Adrenal gland (tissue), 9 donors: ENCODE measurements at regions not wholly inside any gene's neighbourhood (a gene's known extent, or its start where the extent isn't known, plus 50 kb on each side); places are given as distances from the start of the nearest gene placed in this dataset.

ENCODE experiments used
- DNase-seq, 7 donors: peaks; one replicate each; pipeline ENCODE4 v3.0.0-alpha.2; 2019 to 2020
- H3K27ac ChIP-seq, 5 donors: fragments of 200-600 bp; sonication (generic) in 4 of 5; 1 replicate in 3 of 5; 2 replicates in 2 of 5; pipeline versions ENCODE4 v1.5.1 to v1.8.0; 2016 to 2020; ENCODE audit warnings: mild to moderate bottlenecking in 1 of 5
- H3K27me3 ChIP-seq: fragments of 200-600 bp; 2 replicates; pipeline ENCODE4 v1.8.0; 2021
- H3K36me3 ChIP-seq, 2 donors: fragments of 200-600 bp; replicated peaks in 1 of 2; 1 replicate in 1 of 2; 2 replicates in 1 of 2; pipeline versions ENCODE4 v1.5.1 to v1.8.0; 2018 to 2022
- H3K4me1 ChIP-seq, 2 donors: fragments of 200-600 bp; replicated peaks in 1 of 2; 1 replicate in 1 of 2; 2 replicates in 1 of 2; pipeline versions ENCODE4 v1.5.1 to v1.8.0; 2018 to 2021
- H3K4me3 ChIP-seq, 4 donors: fragments of 200-600 bp; sonication (generic) in 3 of 4; one replicate each; pipeline ENCODE4 v1.5.1; 2016 to 2018
- H3K9me3 ChIP-seq, 3 donors: fragments of 200-600 bp; sonication (generic) in 1 of 3; replicated peaks in 1 of 3; 1 replicate in 2 of 3; 2 replicates in 1 of 3; pipeline versions ENCODE4 v1.5.1 to v1.8.0; 2016 to 2021
- POLR2A ChIP-seq, 2 donors: fragments of 450-650 bp; IDR thresholded peaks; one replicate each; pipeline ENCODE4 v1.6.1; 2017; ENCODE audit warnings: antibody characterized with exemption in 2 of 2, mild to moderate bottlenecking in 2 of 2, moderate library complexity in 1 of 2
- WGBS, 4 donors: extraction: QIAGEN DNeasy Blood & Tissue Kit in 2 of 4; methylation state at CpG; one replicate each; pipeline versions ENCODE4 v1.1.5 to v1.1.7; 2013 to 2017; 5-methylcytosine and 5-hydroxymethylcytosine counted together
- intact Hi-C, 2 donors: fragments of 100-400 bp; cut with DNase I; formaldehyde crosslinking; loops; one replicate each; pipeline versions ENCODE4 v1.14.1 to v1.15.0; 2022 to 2023
- TF ChIP-seq, protein P1 (sequence below), 6 experiments: fragments of 450-650 bp in 4 of 6; fragments of 200-600 bp in 2 of 6; sonication (generic) in 1 of 6; IDR thresholded peaks; 1 replicate in 5 of 6; 2 replicates in 1 of 6; pipeline versions ENCODE4 v1.5.1 to v1.8.0; 2016 to 2021; ENCODE audit warnings: antibody characterized with exemption in 6 of 6, mild to moderate bottlenecking in 2 of 6, moderate library complexity in 1 of 6
- donor health status: healthy with polysubstance abuse.
- donor health status: Bipolar disorder and iron deficiency.
- donor health status: DM: yes; HTN: yes; CAD: no.
- donor health status: DM: no; HTN: no; CAD: no.
- donor health status: DM: no; HTN: no; CAD: no.

GRCh38 chr5:23157716-23158115 lies 304.6 kb upstream of the CDH12 start:
- no peak for DNase-seq
- H3K4me3 ChIP-seq: no peak overlapping the region
- H3K27ac ChIP-seq: no peak overlapping the region
- TF ChIP-seq, protein P1, sequence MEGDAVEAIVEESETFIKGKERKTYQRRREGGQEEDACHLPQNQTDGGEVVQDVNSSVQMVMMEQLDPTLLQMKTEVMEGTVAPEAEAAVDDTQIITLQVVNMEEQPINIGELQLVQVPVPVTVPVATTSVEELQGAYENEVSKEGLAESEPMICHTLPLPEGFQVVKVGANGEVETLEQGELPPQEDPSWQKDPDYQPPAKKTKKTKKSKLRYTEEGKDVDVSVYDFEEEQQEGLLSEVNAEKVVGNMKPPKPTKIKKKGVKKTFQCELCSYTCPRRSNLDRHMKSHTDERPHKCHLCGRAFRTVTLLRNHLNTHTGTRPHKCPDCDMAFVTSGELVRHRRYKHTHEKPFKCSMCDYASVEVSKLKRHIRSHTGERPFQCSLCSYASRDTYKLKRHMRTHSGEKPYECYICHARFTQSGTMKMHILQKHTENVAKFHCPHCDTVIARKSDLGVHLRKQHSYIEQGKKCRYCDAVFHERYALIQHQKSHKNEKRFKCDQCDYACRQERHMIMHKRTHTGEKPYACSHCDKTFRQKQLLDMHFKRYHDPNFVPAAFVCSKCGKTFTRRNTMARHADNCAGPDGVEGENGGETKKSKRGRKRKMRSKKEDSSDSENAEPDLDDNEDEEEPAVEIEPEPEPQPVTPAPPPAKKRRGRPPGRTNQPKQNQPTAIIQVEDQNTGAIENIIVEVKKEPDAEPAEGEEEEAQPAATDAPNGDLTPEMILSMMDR (IDR thresholded peaks at IDR 0.05): no peak
- TF ChIP-seq POLR2A (IDR thresholded peaks at IDR 0.05): no peak
- H3K9me3 ChIP-seq: no peaks in the 10 kb centered on the region
- 65 to 82% (median 74%) methylated on average over 1 of the region's 1 CpG for WGBS, 4 donors
- intact Hi-C loops: no loop called here
- H3K27me3 ChIP-seq: no peaks in the 10 kb centered on the region
- H3K36me3 ChIP-seq: no peaks in the 10 kb centered on the region
- H3K4me1 ChIP-seq: no peaks in the 10 kb centered on the region

DNA sequence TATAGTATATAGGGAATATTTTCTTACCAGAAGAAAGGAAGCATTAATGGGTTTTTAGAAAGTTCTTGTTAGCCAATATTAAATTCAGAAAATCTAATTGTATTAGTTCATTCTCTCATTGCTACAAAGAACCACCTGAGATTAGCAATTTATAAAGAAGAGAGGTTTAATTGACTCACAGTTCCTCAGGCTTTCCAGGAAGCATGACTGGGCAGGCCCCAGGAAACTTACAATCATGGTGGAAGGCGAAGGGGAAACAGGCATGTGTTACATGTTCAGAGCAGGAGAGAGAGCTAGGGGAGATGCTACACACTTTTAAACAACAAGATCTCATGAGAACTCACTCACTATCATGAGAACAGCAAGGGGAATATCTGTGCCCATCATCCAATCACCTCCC lies 304.0 kb upstream of the CDH12 start:
- Histone ChIP-seq H3K36me3 (no peaks in the 10 kb centered on the region), H3K27me3 (no peaks in the 10 kb centered on the region), H3K27ac (no peak overlapping the region), H3K9me3 (no peaks in the 10 kb centered on the region), H3K4me3 (no peak overlapping the region), H3K4me1 (no peaks in the 10 kb centered on the region)
- WGBS, 4 donors: 57 to 83% (median 73%) methylated on average over 1 of the region's 1 CpG
- TF ChIP-seq POLR2A (IDR thresholded peaks at IDR 0.05): no peak
- TF ChIP-seq, protein P1 (IDR thresholded peaks at IDR 0.05): no peak
- DNase-seq: no peak
- intact Hi-C loops: no loop called here

GRCh38 chr5:23147625-23148024 lies 294.5 kb upstream of the CDH12 start:
- WGBS, 4 donors: 74 to 82% (median 78%) methylated on average over 5 of the region's 5 CpGs
- Histone ChIP-seq H3K36me3 (no peaks in the 10 kb centered on the region), H3K9me3 (no peaks in the 10 kb centered on the region), H3K4me3 (no peak overlapping the region), H3K27me3 (no peaks in the 10 kb centered on the region), H3K27ac (no peak overlapping the region), H3K4me1 (no peaks in the 10 kb centered on the region)
- DNase-seq: no peak
- TF ChIP-seq POLR2A (IDR thresholded peaks at IDR 0.05): no peak
- TF ChIP-seq, protein P1 (IDR thresholded peaks at IDR 0.05): no peak
- intact Hi-C loops: no loop called here

DNA sequence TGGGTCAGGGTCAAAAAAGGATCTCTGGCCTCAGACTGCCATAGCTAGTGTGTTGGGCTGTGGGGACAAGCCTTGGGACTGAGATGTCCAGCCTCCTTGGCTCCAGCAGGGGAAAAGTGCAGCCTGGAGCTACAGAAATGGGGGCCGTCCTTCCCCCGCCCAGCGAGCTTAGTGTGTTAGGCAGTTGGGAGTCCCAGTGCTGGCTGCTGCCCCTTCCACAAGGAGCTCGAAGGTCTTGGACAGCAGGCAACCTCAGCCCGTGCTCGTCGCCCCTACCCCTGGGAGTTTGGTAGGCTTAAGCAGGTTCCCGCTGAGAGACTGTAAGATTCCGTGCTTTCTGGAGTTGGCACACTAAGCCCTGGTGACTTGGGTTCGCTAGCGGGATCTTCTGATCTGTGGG lies 293.0 kb upstream of the CDH12 start:
- Histone ChIP-seq H3K36me3 (no peaks in the 10 kb centered on the region), H3K27me3 (no peaks in the 10 kb centered on the region), H3K4me3 (no peak overlapping the region), H3K27ac (no peak overlapping the region), H3K4me1 (no peaks in the 10 kb centered on the region), H3K9me3 (no peaks in the 10 kb centered on the region)
- intact Hi-C loops: no loop called here
- DNase-seq: no peak
- TF ChIP-seq, protein P1 (IDR thresholded peaks at IDR 0.05): no peak
- TF ChIP-seq POLR2A (IDR thresholded peaks at IDR 0.05): no peak
- WGBS, 4 donors: 83 to 100% (median 89%) methylated on average over 5 to 11 of the region's 11 CpGs
